ENCODE measurements at regions not wholly inside any gene's neighbourhood (a gene's known extent, or its start where the extent isn't known, plus 50 kb on each side); places are given as distances from the start of the nearest gene placed in this dataset.

GRCh38 chr7:10521306-10521705 is 452.4 kb upstream of the PHF14 start:
- TF ChIP-seq POLR2A (IDR thresholded peaks at IDR 0.05) (no peak), CTCF (IDR thresholded peaks at IDR 0.05) (no peak), EP300 (IDR thresholded peaks at IDR 0.05) (no peak)
